Esophagus muscularis mucosa (tissue), 4 donors: ENCODE measurements at regions not wholly inside any gene's neighbourhood (a gene's known extent, or its start where the extent isn't known, plus 50 kb on each side); places are given as distances from the start of the nearest gene placed in this dataset.

Source experiments
- DNase-seq: peaks from one replicate; pipeline ENCODE4 v3.0.0-alpha.2; 2017; ENCODE audit errors: extremely low spot score
- H3K27ac ChIP-seq, 4 donors: fragments of 200-600 bp; sonication (generic); replicated peaks in 1 of 4; 1 replicate in 3 of 4; 2 replicates in 1 of 4; pipeline ENCODE4 v1.5.1; 2016 to 2019; ENCODE audit warnings: mild to moderate bottlenecking in 1 of 4
- H3K27me3 ChIP-seq, 4 donors: fragments of 200-600 bp; sonication (generic); one replicate each; pipeline versions ENCODE4 v1.5.1 to v1.6.0; 2016 to 2019
- H3K36me3 ChIP-seq, 4 donors: fragments of 200-600 bp; sonication (generic); one replicate each; pipeline ENCODE4 v1.5.1; 2016 to 2019
- H3K4me1 ChIP-seq, 4 donors: fragments of 200-600 bp; sonication (generic); one replicate each; pipeline ENCODE4 v1.5.1; 2016 to 2019
- H3K4me3 ChIP-seq, 4 donors: fragments of 200-600 bp; sonication (generic); 1 replicate in 2 of 4; 2 replicates in 2 of 4; pipeline ENCODE4 v1.5.1; 2016 to 2019; ENCODE audit warnings: mild to moderate bottlenecking in 4 of 4, moderate library complexity in 1 of 4
- H3K9me3 ChIP-seq, 4 donors: fragments of 200-600 bp; sonication (generic); 1 replicate in 3 of 4; 2 replicates in 1 of 4; pipeline ENCODE4 v1.5.1; 2016 to 2019
- EP300 ChIP-seq: sonication (generic); formaldehyde crosslinking; IDR thresholded peaks from one replicate; pipeline ENCODE4 v1.6.1; 2017; ENCODE audit warnings: antibody characterized with exemption
- POLR2A ChIP-seq: fragments of 450-650 bp; IDR thresholded peaks from one replicate; pipeline ENCODE4 v1.6.1; 2017; ENCODE audit warnings: antibody characterized with exemption, moderate library complexity, mild to moderate bottlenecking, low read depth
- POLR2AphosphoS5 ChIP-seq, 2 donors: sonication (generic); formaldehyde crosslinking; IDR thresholded peaks; one replicate each; pipeline ENCODE4 v1.6.1; 2017; ENCODE audit warnings: antibody characterized with exemption in 2 of 2
- WGBS: methylation state at CpG from one replicate; pipeline ENCODE4 v1.1.5; 2018; 5-methylcytosine and 5-hydroxymethylcytosine counted together
- intact Hi-C: fragments of 100-400 bp; cut with DNase I; formaldehyde crosslinking; loops from one replicate; pipeline ENCODE4 v1.15.1; 2023
- TF ChIP-seq, protein P1 (sequence below), 3 experiments: fragments of 200-600 bp in 2 of 3; fragments of 450-650 bp in 1 of 3; sonication (generic) in 2 of 3; IDR thresholded peaks; one replicate each; pipeline ENCODE4 v1.5.1; 2017 to 2019; ENCODE audit warnings: antibody characterized with exemption in 3 of 3, mild to moderate bottlenecking in 2 of 3, moderate library complexity in 1 of 3

DNA sequence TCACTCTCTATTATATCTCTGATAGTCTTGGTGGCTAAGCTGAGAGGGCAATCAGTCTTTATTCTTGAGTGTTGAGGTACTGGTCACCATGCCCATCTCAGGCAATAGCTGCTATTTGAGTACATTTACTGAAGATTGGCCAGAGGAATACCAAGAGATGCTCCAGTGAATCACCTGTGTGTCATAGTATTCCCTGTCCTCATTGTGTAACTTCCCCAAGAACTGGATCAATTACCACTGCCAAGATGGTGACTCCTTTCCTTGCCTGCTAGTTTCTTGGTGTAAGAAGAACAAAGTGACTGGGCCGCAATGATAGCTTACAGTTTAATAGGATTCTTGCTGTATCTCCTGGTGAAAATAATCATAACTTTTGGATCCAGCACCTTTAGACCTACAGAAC is 418.7 kb upstream of the KIF2A start:
- 100% methylated on average over 1 of the region's 1 CpG for WGBS
- H3K4me3 ChIP-seq, result no peak overlapping the region
- TF ChIP-seq, protein P1, sequence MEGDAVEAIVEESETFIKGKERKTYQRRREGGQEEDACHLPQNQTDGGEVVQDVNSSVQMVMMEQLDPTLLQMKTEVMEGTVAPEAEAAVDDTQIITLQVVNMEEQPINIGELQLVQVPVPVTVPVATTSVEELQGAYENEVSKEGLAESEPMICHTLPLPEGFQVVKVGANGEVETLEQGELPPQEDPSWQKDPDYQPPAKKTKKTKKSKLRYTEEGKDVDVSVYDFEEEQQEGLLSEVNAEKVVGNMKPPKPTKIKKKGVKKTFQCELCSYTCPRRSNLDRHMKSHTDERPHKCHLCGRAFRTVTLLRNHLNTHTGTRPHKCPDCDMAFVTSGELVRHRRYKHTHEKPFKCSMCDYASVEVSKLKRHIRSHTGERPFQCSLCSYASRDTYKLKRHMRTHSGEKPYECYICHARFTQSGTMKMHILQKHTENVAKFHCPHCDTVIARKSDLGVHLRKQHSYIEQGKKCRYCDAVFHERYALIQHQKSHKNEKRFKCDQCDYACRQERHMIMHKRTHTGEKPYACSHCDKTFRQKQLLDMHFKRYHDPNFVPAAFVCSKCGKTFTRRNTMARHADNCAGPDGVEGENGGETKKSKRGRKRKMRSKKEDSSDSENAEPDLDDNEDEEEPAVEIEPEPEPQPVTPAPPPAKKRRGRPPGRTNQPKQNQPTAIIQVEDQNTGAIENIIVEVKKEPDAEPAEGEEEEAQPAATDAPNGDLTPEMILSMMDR (IDR thresholded peaks at IDR 0.05), result no peak
- no peak for TF ChIP-seq POLR2A
- no peak for TF ChIP-seq POLR2AphosphoS5 (IDR thresholded peaks at IDR 0.05)
- TF ChIP-seq EP300, result no peak
- peaks cover 0 to 6% (median 0%) of the 10 kb centered on the region in 4 donors for H3K9me3 ChIP-seq
- intact Hi-C loops, result no loop called here
- H3K27ac ChIP-seq, result no peak overlapping the region
- DNase-seq, result no peak
- H3K36me3 ChIP-seq, result no peaks in the 10 kb centered on the region
- no peaks in the 10 kb centered on the region for H3K27me3 ChIP-seq
- H3K4me1 ChIP-seq, result peaks cover 0 to 14% (median 6%) of the 10 kb centered on the region in 4 donors

DNA sequence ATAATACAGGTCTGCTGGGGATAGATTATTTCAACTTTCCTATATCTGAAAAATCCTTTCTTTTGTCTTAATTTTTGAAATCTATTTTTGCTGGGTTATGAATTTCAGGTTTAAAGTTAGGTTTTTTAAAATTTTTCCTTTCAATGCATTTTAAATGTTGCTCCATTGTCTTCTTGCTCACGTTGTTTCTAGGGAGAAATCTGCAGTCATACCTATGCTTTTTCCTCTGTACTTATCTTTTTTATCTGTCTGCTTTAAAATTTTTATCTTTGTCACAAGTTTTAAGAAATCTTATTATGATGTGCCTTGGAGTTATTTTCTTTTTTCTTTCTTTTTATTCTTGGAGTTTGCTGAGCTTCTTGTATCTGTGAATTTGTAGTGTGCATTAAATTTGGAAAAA is 412.0 kb upstream of the KIF2A start:
- no peak overlapping the region for H3K27ac ChIP-seq
- peaks cover 0 to 14% (median 5%) of the 10 kb centered on the region in 4 donors for H3K9me3 ChIP-seq
- no peaks in the 10 kb centered on the region for H3K4me1 ChIP-seq
- no peaks in the 10 kb centered on the region for H3K36me3 ChIP-seq
- H3K27me3 ChIP-seq, result no peaks in the 10 kb centered on the region
- H3K4me3 ChIP-seq, result no peak overlapping the region
- no peak for DNase-seq
- intact Hi-C loops, result no loop called here
- TF ChIP-seq EP300, result no peak
- TF ChIP-seq POLR2A, result no peak
- WGBS, result 81% methylated on average over 1 of the region's 1 CpG

GRCh38 chr5:61896811-61897210 is 409.2 kb upstream of the KIF2A start:
- WGBS, result 80% methylated on average over 4 of the region's 4 CpGs
- H3K4me3 ChIP-seq, result no peak overlapping the region

GRCh38 chr5:61897251-61897650 is 408.8 kb upstream of the KIF2A start:
- H3K4me1 ChIP-seq, result no peaks in the 10 kb centered on the region
- DNase-seq, result no peak
- no peaks in the 10 kb centered on the region for H3K27me3 ChIP-seq
- H3K36me3 ChIP-seq, result no peaks in the 10 kb centered on the region
- H3K27ac ChIP-seq, result no peak overlapping the region
- TF ChIP-seq POLR2AphosphoS5 (IDR thresholded peaks at IDR 0.05) (no peak), EP300 (no peak), POLR2A (no peak)
- TF ChIP-seq, protein P1 (IDR thresholded peaks at IDR 0.05), result no peak
- no peak overlapping the region for H3K4me3 ChIP-seq
- H3K9me3 ChIP-seq, result peaks cover 0 to 8% (median 5%) of the 10 kb centered on the region in 4 donors
- intact Hi-C loops, result no loop called here

More at GRCh38 chr5:61896811-61897210, 409.2 kb upstream of the KIF2A start:
- Histone ChIP-seq H3K27me3 (no peaks in the 10 kb centered on the region), H3K27ac (no peak overlapping the region), H3K4me1 (no peaks in the 10 kb centered on the region), H3K36me3 (no peaks in the 10 kb centered on the region), H3K9me3 (peaks cover 0 to 8% (median 5%) of the 10 kb centered on the region in 4 donors)
- intact Hi-C loops, result no loop called here
- TF ChIP-seq, protein P1 (IDR thresholded peaks at IDR 0.05), result no peak
- TF ChIP-seq POLR2A (no peak), POLR2AphosphoS5 (IDR thresholded peaks at IDR 0.05) (no peak), EP300 (no peak)
- no peak for DNase-seq

- no peak overlapping the region for H3K27ac ChIP-seq
- H3K27me3 ChIP-seq, result no peaks in the 10 kb centered on the region
- H3K4me1 ChIP-seq, result peaks cover 0 to 9% (median 9%) of the 10 kb centered on the region in 4 donors
- peak; percentile 80 for DNase-seq
- 91% methylated on average over 5 of the region's 5 CpGs for WGBS
- no peaks in the 10 kb centered on the region for H3K9me3 ChIP-seq
- no peaks in the 10 kb centered on the region for H3K36me3 ChIP-seq
- intact Hi-C loops, result no loop called here
- no peak overlapping the region for H3K4me3 ChIP-seq
- no peak for TF ChIP-seq EP300
- TF ChIP-seq, protein P1 (IDR thresholded peaks at IDR 0.05), result no peak
- no peak for TF ChIP-seq POLR2AphosphoS5 (IDR thresholded peaks at IDR 0.05)
- no peak for TF ChIP-seq POLR2A
These were observed 404.0 kb upstream of the KIF2A start for GRCh38 chr5:61901997-61902396.
